ENCODE measurements at regions not wholly inside any gene's neighbourhood (a gene's known extent, or its start where the extent isn't known, plus 50 kb on each side); places are given as distances from the start of the nearest gene placed in this dataset.

- TF ChIP-seq, protein P1, sequence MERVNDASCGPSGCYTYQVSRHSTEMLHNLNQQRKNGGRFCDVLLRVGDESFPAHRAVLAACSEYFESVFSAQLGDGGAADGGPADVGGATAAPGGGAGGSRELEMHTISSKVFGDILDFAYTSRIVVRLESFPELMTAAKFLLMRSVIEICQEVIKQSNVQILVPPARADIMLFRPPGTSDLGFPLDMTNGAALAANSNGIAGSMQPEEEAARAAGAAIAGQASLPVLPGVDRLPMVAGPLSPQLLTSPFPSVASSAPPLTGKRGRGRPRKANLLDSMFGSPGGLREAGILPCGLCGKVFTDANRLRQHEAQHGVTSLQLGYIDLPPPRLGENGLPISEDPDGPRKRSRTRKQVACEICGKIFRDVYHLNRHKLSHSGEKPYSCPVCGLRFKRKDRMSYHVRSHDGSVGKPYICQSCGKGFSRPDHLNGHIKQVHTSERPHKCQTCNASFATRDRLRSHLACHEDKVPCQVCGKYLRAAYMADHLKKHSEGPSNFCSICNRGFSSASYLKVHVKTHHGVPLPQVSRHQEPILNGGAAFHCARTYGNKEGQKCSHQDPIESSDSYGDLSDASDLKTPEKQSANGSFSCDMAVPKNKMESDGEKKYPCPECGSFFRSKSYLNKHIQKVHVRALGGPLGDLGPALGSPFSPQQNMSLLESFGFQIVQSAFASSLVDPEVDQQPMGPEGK (CRISPR knock-in tag; IDR thresholded peaks at IDR 0.05; ENCODE audit: borderline replicate concordance): no peak
- TF ChIP-seq, protein P2, sequence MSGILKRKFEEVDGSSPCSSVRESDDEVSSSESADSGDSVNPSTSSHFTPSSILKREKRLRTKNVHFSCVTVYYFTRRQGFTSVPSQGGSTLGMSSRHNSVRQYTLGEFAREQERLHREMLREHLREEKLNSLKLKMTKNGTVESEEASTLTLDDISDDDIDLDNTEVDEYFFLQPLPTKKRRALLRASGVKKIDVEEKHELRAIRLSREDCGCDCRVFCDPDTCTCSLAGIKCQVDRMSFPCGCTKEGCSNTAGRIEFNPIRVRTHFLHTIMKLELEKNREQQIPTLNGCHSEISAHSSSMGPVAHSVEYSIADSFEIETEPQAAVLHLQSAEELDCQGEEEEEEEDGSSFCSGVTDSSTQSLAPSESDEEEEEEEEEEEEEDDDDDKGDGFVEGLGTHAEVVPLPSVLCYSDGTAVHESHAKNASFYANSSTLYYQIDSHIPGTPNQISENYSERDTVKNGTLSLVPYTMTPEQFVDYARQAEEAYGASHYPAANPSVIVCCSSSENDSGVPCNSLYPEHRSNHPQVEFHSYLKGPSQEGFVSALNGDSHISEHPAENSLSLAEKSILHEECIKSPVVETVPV (CRISPR knock-in tag; IDR thresholded peaks at IDR 0.05): no peak
- TF ChIP-seq ZNF8 (CRISPR knock-in tag; IDR thresholded peaks at IDR 0.05) (no peak), ISL1 (CRISPR knock-in tag; IDR thresholded peaks at IDR 0.05) (no peak), ZFP30 (CRISPR knock-in tag; IDR thresholded peaks at IDR 0.05) (no peak), SNAI2 (CRISPR knock-in tag; IDR thresholded peaks at IDR 0.05) (no peak), BACH2 (CRISPR knock-in tag; IDR thresholded peaks at IDR 0.05; ENCODE audit: borderline replicate concordance) (no peak), ZC3H10 (CRISPR knock-in tag; IDR thresholded peaks at IDR 0.05) (no peak), ZFP3 (CRISPR knock-in tag; IDR thresholded peaks at IDR 0.05) (no peak), GLIS3 (CRISPR knock-in tag; IDR thresholded peaks at IDR 0.05) (no peak)
- TF ChIP-seq, protein P3, sequence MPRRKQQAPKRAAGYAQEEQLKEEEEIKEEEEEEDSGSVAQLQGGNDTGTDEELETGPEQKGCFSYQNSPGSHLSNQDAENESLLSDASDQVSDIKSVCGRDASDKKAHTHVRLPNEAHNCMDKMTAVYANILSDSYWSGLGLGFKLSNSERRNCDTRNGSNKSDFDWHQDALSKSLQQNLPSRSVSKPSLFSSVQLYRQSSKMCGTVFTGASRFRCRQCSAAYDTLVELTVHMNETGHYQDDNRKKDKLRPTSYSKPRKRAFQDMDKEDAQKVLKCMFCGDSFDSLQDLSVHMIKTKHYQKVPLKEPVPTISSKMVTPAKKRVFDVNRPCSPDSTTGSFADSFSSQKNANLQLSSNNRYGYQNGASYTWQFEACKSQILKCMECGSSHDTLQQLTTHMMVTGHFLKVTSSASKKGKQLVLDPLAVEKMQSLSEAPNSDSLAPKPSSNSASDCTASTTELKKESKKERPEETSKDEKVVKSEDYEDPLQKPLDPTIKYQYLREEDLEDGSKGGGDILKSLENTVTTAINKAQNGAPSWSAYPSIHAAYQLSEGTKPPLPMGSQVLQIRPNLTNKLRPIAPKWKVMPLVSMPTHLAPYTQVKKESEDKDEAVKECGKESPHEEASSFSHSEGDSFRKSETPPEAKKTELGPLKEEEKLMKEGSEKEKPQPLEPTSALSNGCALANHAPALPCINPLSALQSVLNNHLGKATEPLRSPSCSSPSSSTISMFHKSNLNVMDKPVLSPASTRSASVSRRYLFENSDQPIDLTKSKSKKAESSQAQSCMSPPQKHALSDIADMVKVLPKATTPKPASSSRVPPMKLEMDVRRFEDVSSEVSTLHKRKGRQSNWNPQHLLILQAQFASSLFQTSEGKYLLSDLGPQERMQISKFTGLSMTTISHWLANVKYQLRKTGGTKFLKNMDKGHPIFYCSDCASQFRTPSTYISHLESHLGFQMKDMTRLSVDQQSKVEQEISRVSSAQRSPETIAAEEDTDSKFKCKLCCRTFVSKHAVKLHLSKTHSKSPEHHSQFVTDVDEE (CRISPR knock-in tag; IDR thresholded peaks at IDR 0.05): no peak
These were observed 449.6 kb upstream of the CDH20 start for GRCh38 chr18:60883587-60883986.

Measured in SK-N-SH treated with all-trans-retinoic acid at 6 μM for 48 hours (cell line).